Stomach (tissue), 8 donors: ENCODE measurements at regions not wholly inside any gene's neighbourhood (a gene's known extent, or its start where the extent isn't known, plus 50 kb on each side); places are given as distances from the start of the nearest gene placed in this dataset.

ENCODE experiments used
- DNase-seq, 2 donors: peaks; one replicate each; pipeline versions ENCODE4 v3.0.0 to v3.0.0-alpha.2; 2013 to 2019
- H3K27ac ChIP-seq, 5 donors: fragments of 200-600 bp in 4 of 5; sonication (generic) in 4 of 5; one replicate each; pipeline ENCODE4 v1.5.1; 2013 to 2019; ENCODE audit warnings: mild to moderate bottlenecking in 1 of 5, moderate library complexity in 1 of 5
- H3K27me3 ChIP-seq, 3 donors: fragments of 200-600 bp; sonication (generic); one replicate each; pipeline ENCODE4 v1.5.1; 2017 to 2019; ENCODE audit warnings: mixed run types in 1 of 3
- H3K36me3 ChIP-seq, 4 donors: fragments of 200-600 bp; sonication (generic); 1 replicate in 3 of 4; 2 replicates in 1 of 4; pipeline ENCODE4 v1.5.1; 2016 to 2019
- H3K4me1 ChIP-seq, 4 donors: fragments of 200-600 bp; sonication (generic); one replicate each; pipeline ENCODE4 v1.5.1; 2016 to 2019
- H3K4me3 ChIP-seq, 4 donors: fragments of 200-600 bp; sonication (generic) in 3 of 4; one replicate each; pipeline ENCODE4 v1.5.1; 2016 to 2019; ENCODE audit warnings: mild to moderate bottlenecking in 1 of 4
- H3K9me3 ChIP-seq, 4 donors: fragments of 200-600 bp; sonication (generic); one replicate each; pipeline ENCODE4 v1.5.1; 2016 to 2019
- CTCF ChIP-seq, 7 experiments: fragments of 450-650 bp in 4 of 7; fragments of 200-600 bp in 3 of 7; sonication (generic) in 3 of 7; IDR thresholded peaks; one replicate each; pipeline ENCODE4 v1.5.1; 2016 to 2019; ENCODE audit warnings: antibody characterized with exemption in 7 of 7, control low read depth in 2 of 7, mild to moderate bottlenecking in 1 of 7
- EP300 ChIP-seq: sonication (generic); formaldehyde crosslinking; IDR thresholded peaks from one replicate; pipeline ENCODE4 v1.6.1; 2017; ENCODE audit warnings: antibody characterized with exemption
- POLR2A ChIP-seq, 4 donors: fragments of 450-650 bp; IDR thresholded peaks; one replicate each; pipeline ENCODE4 v1.6.1; 2016; ENCODE audit warnings: antibody characterized with exemption in 4 of 4, control low read depth in 2 of 4, mild to moderate bottlenecking in 1 of 4, moderate library complexity in 1 of 4
- POLR2AphosphoS5 ChIP-seq, 3 donors: sonication (generic); formaldehyde crosslinking; IDR thresholded peaks; one replicate each; pipeline ENCODE4 v1.6.1; 2016; ENCODE audit warnings: antibody characterized with exemption in 3 of 3
- WGBS, 5 donors: extraction: QIAGEN DNeasy Blood & Tissue Kit in 3 of 5; methylation state at CpG; one replicate each; pipeline versions ENCODE4 v1.1.5 to v1.1.7; 2013 to 2018; 5-methylcytosine and 5-hydroxymethylcytosine counted together
- intact Hi-C: fragments of 100-400 bp; cut with DNase I; formaldehyde crosslinking; loops from one replicate; pipeline ENCODE4 v1.15.1; 2023; ENCODE audit warnings: low total_unique reads
- donor health status: healthy with polysubstance abuse.
- donor health status: Bipolar disorder and iron deficiency.
- donor health status: healthy.

GRCh38 chr5:111993242-111993641, 236.2 kb upstream of the NREP start:
- intact Hi-C loops: no loop called here
- no peak overlapping the region for H3K27ac ChIP-seq
- H3K4me3 ChIP-seq: no peak overlapping the region
- WGBS, 5 donors: 55 to 68% (median 62%) methylated on average over 2 of the region's 2 CpGs
- TF ChIP-seq POLR2AphosphoS5 (IDR thresholded peaks at IDR 0.05): no peak
- TF ChIP-seq POLR2A (IDR thresholded peaks at IDR 0.05): no peak
- TF ChIP-seq EP300: no peak
- TF ChIP-seq CTCF (IDR thresholded peaks at IDR 0.05): no peak
- no peaks in the 10 kb centered on the region for H3K4me1 ChIP-seq
- no peaks in the 10 kb centered on the region for H3K36me3 ChIP-seq
- H3K9me3 ChIP-seq: no peaks in the 10 kb centered on the region
- no peaks in the 10 kb centered on the region for H3K27me3 ChIP-seq
- DNase-seq: no peak

GRCh38 chr5:111984044-111984443, 227.1 kb upstream of the NREP start:
- H3K27me3 ChIP-seq: no peaks in the 10 kb centered on the region
- 63 to 82% (median 73%) methylated on average over 2 of the region's 2 CpGs for WGBS, 5 donors

GRCh38 chr5:111983459-111983858, 226.5 kb upstream of the NREP start:
- 26 to 56% (median 36%) methylated on average over 1 of the region's 1 CpG for WGBS, 5 donors

More at GRCh38 chr5:111984044-111984443, 227.1 kb upstream of the NREP start:
- Histone ChIP-seq H3K27ac (no peak overlapping the region), H3K4me3 (no peak overlapping the region), H3K4me1 (no peaks in the 10 kb centered on the region), H3K9me3 (no peaks in the 10 kb centered on the region), H3K36me3 (no peaks in the 10 kb centered on the region)
- intact Hi-C loops: no loop called here
- no peak for DNase-seq
- TF ChIP-seq CTCF (IDR thresholded peaks at IDR 0.05) (no peak), POLR2A (IDR thresholded peaks at IDR 0.05) (no peak), EP300 (no peak), POLR2AphosphoS5 (IDR thresholded peaks at IDR 0.05) (no peak)

GRCh38 chr5:111977436-111977829, 220.4 kb upstream of the NREP start:
- no peaks in the 10 kb centered on the region for H3K27me3 ChIP-seq
- no peak for DNase-seq
- TF ChIP-seq POLR2A (IDR thresholded peaks at IDR 0.05) (no peak), EP300 (no peak), POLR2AphosphoS5 (IDR thresholded peaks at IDR 0.05) (no peak), CTCF (IDR thresholded peaks at IDR 0.05) (no peak)
- peaks cover 0 to 4% (median 0%) of the 10 kb centered on the region in 4 donors for H3K4me1 ChIP-seq
- no peaks in the 10 kb centered on the region for H3K36me3 ChIP-seq
- intact Hi-C loops: no loop called here
- H3K4me3 ChIP-seq: no peak overlapping the region
- H3K9me3 ChIP-seq: no peaks in the 10 kb centered on the region
- 82 to 95% (median 93%) methylated on average over 2 of the region's 2 CpGs for WGBS, 5 donors
- H3K27ac ChIP-seq: no peak overlapping the region

More at GRCh38 chr5:111983459-111983858, 226.5 kb upstream of the NREP start:
- Histone ChIP-seq H3K4me1 (no peaks in the 10 kb centered on the region), H3K4me3 (no peak overlapping the region), H3K27ac (no peak overlapping the region), H3K27me3 (no peaks in the 10 kb centered on the region), H3K36me3 (no peaks in the 10 kb centered on the region), H3K9me3 (no peaks in the 10 kb centered on the region)
- intact Hi-C loops: no loop called here
- DNase-seq: no peak
- TF ChIP-seq CTCF (IDR thresholded peaks at IDR 0.05) (no peak), EP300 (no peak), POLR2AphosphoS5 (IDR thresholded peaks at IDR 0.05) (no peak), POLR2A (IDR thresholded peaks at IDR 0.05) (no peak)
